Heart left ventricle (tissue), 13 donors: ENCODE measurements at regions not wholly inside any gene's neighbourhood (a gene's known extent, or its start where the extent isn't known, plus 50 kb on each side); places are given as distances from the start of the nearest gene placed in this dataset.

Experiments
- CTCF ChIP-seq, 12 donors: fragments of 200-600 bp; sonication (generic) in 4 of 12; IDR thresholded peaks; one replicate each; pipeline versions ENCODE4 v1.5.0 to v1.8.0; 2018 to 2022; ENCODE audit warnings: antibody characterized with exemption in 12 of 12, mild to moderate bottlenecking in 5 of 12
- POLR2A ChIP-seq, 2 donors: fragments of 450-650 bp; IDR thresholded peaks; one replicate each; pipeline ENCODE4 v1.6.1; 2017; ENCODE audit warnings: antibody characterized with exemption in 2 of 2, mild to moderate bottlenecking in 2 of 2, moderate library complexity in 2 of 2
- donor health status: ischemic (EF 13 %, LVEDD 7.1; RV severe dilation, severe dysfunction).
- donor health status: DM: no; HTN: yes; CAD: no.
- donor health status: DM: no; HTN: no; CAD: no.
- donor health status: ischemic (EF 25% LVEDD 6.9; RV normal size, moderate dysfunction).
- donor health status: ischemic (EF 25% LVEDD 5.7; RV mildly dilated, moderate dysfunction).
- donor health status: ischemic (EF 35%, LVEDD 5.7; RV mildly dilated, moderate dysfunction).
- donor health status: nonischemic (EF 11% LVEDD 7.7; RV severe dilation, severe dysfunction).
- donor health status: DM: yes; HTN: yes; CAD: no.
- donor health status: PGD.
- donor health status: ischemic (EF 29% LVEDD 5.4; RV normal size, mild dysfunction).
- donor health status: nonischemic (EF 23%, LVEDD 6.1; RV moderate dilation, normal function).

DNA sequence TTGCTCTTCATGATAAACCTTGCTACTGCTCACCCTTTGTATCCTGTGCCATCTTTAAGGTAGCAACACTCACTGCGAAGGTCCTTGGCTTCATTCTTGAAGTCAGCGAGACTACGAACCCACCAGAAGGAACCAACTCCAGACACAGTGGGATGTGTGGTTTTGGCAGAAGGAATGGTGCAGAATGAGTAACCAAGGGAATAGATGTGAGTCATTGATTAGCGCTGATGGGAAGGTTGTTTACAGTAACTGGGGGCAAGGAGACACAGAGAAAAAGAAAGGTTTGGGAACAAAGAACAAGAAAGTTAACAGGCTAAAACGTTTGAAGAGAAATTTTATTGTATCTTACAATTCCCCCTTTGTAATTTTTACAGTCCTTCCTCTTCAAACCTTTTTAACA is 266.1 kb upstream of the AMELY start:
- no peak for TF ChIP-seq CTCF (IDR thresholded peaks at IDR 0.05)
- no peak for TF ChIP-seq POLR2A (IDR thresholded peaks at IDR 0.05)
